Type B pancreatic cell (in vitro differentiated cells): ENCODE measurements at regions not wholly inside any gene's neighbourhood (a gene's known extent, or its start where the extent isn't known, plus 50 kb on each side); places are given as distances from the start of the nearest gene placed in this dataset.
"Not testable (repeated sequence)": the region's sequence is repeated elsewhere in the genome, so short reads cannot be mapped to it uniquely, and the experiment has no call there.

ENCODE experiments used
- DNase-seq: peaks from one replicate; pipeline ENCODE4 v3.0.0; 2021; ENCODE audit warnings: mixed read lengths; ENCODE audit not compliant: unreplicated experiment; ENCODE audit errors: extremely low spot score
- H3K27ac Mint-ChIP-seq: 2 replicates; pipeline ENCODE4 v1.8.0; 2021; ENCODE audit warnings: mild to moderate bottlenecking, mixed read lengths
- H3K27me3 Mint-ChIP-seq: 2 replicates; pipeline ENCODE4 v1.8.0; 2021; ENCODE audit warnings: mixed read lengths
- H3K36me3 Mint-ChIP-seq: 2 replicates; pipeline ENCODE4 v1.8.0; 2021; ENCODE audit warnings: mixed read lengths
- H3K4me1 Mint-ChIP-seq: one replicate; pipeline ENCODE4 v1.8.0; 2021; ENCODE audit warnings: mixed read lengths; ENCODE audit not compliant: unreplicated experiment
- H3K4me3 Mint-ChIP-seq: 2 replicates; pipeline ENCODE4 v1.8.0; 2021; ENCODE audit warnings: mild to moderate bottlenecking, mixed read lengths
- H3K9me3 Mint-ChIP-seq: 2 replicates; pipeline ENCODE4 v1.8.0; 2021; ENCODE audit warnings: mixed read lengths
- CTCF ChIP-seq: fragments of 200-600 bp; sonication (generic); conservative IDR thresholded peaks from 2 replicates; pipeline ENCODE4 v1.5.0; 2021; ENCODE audit warnings: antibody characterized with exemption, mild to moderate bottlenecking

GRCh38 chr3:39577541-39577940 is 110.1 kb downstream of the MOBP start:
- no peaks in the 10 kb centered on the region for H3K9me3 Mint-ChIP-seq
- peaks cover 9% of the 10 kb centered on the region for H3K27me3 Mint-ChIP-seq
- H3K4me3 Mint-ChIP-seq, result no peak overlapping the region
- H3K27ac Mint-ChIP-seq, result no peak overlapping the region
- DNase-seq, result no peak
- no peaks in the 10 kb centered on the region for H3K4me1 Mint-ChIP-seq
- H3K36me3 Mint-ChIP-seq, result no peaks in the 10 kb centered on the region
- TF ChIP-seq CTCF, result no peak

- H3K4me1 Mint-ChIP-seq, H3K27me3 Mint-ChIP-seq, H3K4me3 Mint-ChIP-seq, H3K27ac Mint-ChIP-seq, DNase-seq, H3K9me3 Mint-ChIP-seq, H3K36me3 Mint-ChIP-seq: not testable (repeated sequence)
These were observed 118.7 kb downstream of the MOBP start for GRCh38 chr3:39586215-39586614.

- peaks cover 7% of the 10 kb centered on the region for H3K9me3 Mint-ChIP-seq
- H3K4me1 Mint-ChIP-seq, result no peaks in the 10 kb centered on the region
- no peaks in the 10 kb centered on the region for H3K36me3 Mint-ChIP-seq
- no peak overlapping the region for H3K4me3 Mint-ChIP-seq
- no peak overlapping the region for H3K27ac Mint-ChIP-seq
- no peak for DNase-seq
- peaks cover 4% of the 10 kb centered on the region for H3K27me3 Mint-ChIP-seq
- TF ChIP-seq CTCF, result no peak
These were observed 119.6 kb downstream of the MOBP start for GRCh38 chr3:39587113-39587512.

GRCh38 chr3:39590806-39591205 is 123.3 kb downstream of the MOBP start:
- H3K27ac Mint-ChIP-seq, result no peak overlapping the region

GRCh38 chr3:39592311-39593050 is 125.0 kb downstream of the MOBP start:
- no peak for DNase-seq
- no peak overlapping the region for H3K27ac Mint-ChIP-seq
- no peaks in the 10 kb centered on the region for H3K4me1 Mint-ChIP-seq
- no peaks in the 10 kb centered on the region for H3K27me3 Mint-ChIP-seq
- no peak overlapping the region for H3K4me3 Mint-ChIP-seq
- no peak for TF ChIP-seq CTCF
- H3K36me3 Mint-ChIP-seq, result no peaks in the 10 kb centered on the region
- H3K9me3 Mint-ChIP-seq, result no peaks in the 10 kb centered on the region

More at GRCh38 chr3:39590806-39591205, 123.3 kb downstream of the MOBP start:
- DNase-seq, result no peak
- H3K4me3 Mint-ChIP-seq, result no peak overlapping the region
- no peaks in the 10 kb centered on the region for H3K36me3 Mint-ChIP-seq
- TF ChIP-seq CTCF, result no peak
- H3K4me1 Mint-ChIP-seq, result no peaks in the 10 kb centered on the region
- no peaks in the 10 kb centered on the region for H3K27me3 Mint-ChIP-seq
- H3K9me3 Mint-ChIP-seq, result no peaks in the 10 kb centered on the region

GRCh38 chr3:39593341-39593740 is 125.9 kb downstream of the MOBP start:
- Mint-ChIP-seq H3K27ac (no peak overlapping the region), H3K27me3 (no peaks in the 10 kb centered on the region), H3K9me3 (no peaks in the 10 kb centered on the region), H3K4me3 (no peak overlapping the region), H3K36me3 (no peaks in the 10 kb centered on the region), H3K4me1 (no peaks in the 10 kb centered on the region)
- no peak for TF ChIP-seq CTCF
- DNase-seq, result no peak
